H9 (cell line): ENCODE measurements at regions not wholly inside any gene's neighbourhood (a gene's known extent, or its start where the extent isn't known, plus 50 kb on each side); places are given as distances from the start of the nearest gene placed in this dataset.

Experiments used
- DNase-seq: peaks from one replicate; pipeline ENCODE4 v3.0.0-alpha.2; 2017
- H2AFZ ChIP-seq: one replicate; pipeline ENCODE4 v1.6.1; 2013; ENCODE audit warnings: mild to moderate bottlenecking, low read length, control low read depth, moderate library complexity
- H2AK5ac ChIP-seq: 2 replicates; pipeline ENCODE4 v1.6.1; 2013; ENCODE audit warnings: low read length, control low read depth, mixed read lengths; ENCODE audit not compliant: insufficient read length
- H2BK120ac ChIP-seq: one replicate; pipeline ENCODE4 v1.6.1; 2013; ENCODE audit warnings: low read depth, mild to moderate bottlenecking, low read length, control low read depth, inconsistent platforms; ENCODE audit not compliant: poor library complexity, severe bottlenecking
- H2BK12ac ChIP-seq: 2 replicates; pipeline ENCODE4 v1.6.1; 2013; ENCODE audit warnings: low read length, control low read depth, mixed read lengths, low read depth; ENCODE audit not compliant: insufficient read length
- H2BK15ac ChIP-seq: 2 replicates; pipeline ENCODE4 v1.6.1; 2013; ENCODE audit warnings: low read depth, low read length, control low read depth
- H2BK20ac ChIP-seq: one replicate; pipeline ENCODE4 v1.6.1; 2013; ENCODE audit warnings: low read depth, mild to moderate bottlenecking, low read length, control low read depth, inconsistent platforms; ENCODE audit not compliant: poor library complexity, severe bottlenecking
- H2BK5ac ChIP-seq: 2 replicates; pipeline ENCODE4 v1.6.1; 2013; ENCODE audit warnings: low read length, control low read depth, mixed read lengths; ENCODE audit not compliant: insufficient read length
- H3K14ac ChIP-seq: 2 replicates; pipeline ENCODE4 v1.6.1; 2013; ENCODE audit warnings: low read length, control low read depth; ENCODE audit not compliant: insufficient read depth
- H3K18ac ChIP-seq: 2 replicates; pipeline ENCODE4 v1.6.1; 2013; ENCODE audit warnings: low read depth, mild to moderate bottlenecking, mixed read lengths, low read length, control low read depth; ENCODE audit not compliant: insufficient read length
- H3K23ac ChIP-seq: 2 replicates; pipeline ENCODE4 v1.6.1; 2013; ENCODE audit warnings: low read length, control low read depth, mixed read lengths, low read depth; ENCODE audit not compliant: insufficient read length
- H3K23me2 ChIP-seq: 2 replicates; pipeline ENCODE4 v1.6.1; 2013; ENCODE audit warnings: low read depth, mild to moderate bottlenecking, mixed read lengths, low read length, control low read depth; ENCODE audit not compliant: insufficient read length, poor library complexity, severe bottlenecking
- H3K27ac ChIP-seq: 2 replicates; pipeline ENCODE4 v1.5.1; 2013; ENCODE audit warnings: low read length, control low read depth, mixed read lengths, low read depth; ENCODE audit not compliant: insufficient read length
- H3K27me3 ChIP-seq: 2 replicates; pipeline ENCODE4 v1.6.1; 2013; ENCODE audit warnings: low read length, control low read depth, inconsistent platforms; ENCODE audit not compliant: insufficient read depth
- H3K4ac ChIP-seq: 2 replicates; pipeline ENCODE4 v1.6.1; 2013; ENCODE audit warnings: low read depth, mild to moderate bottlenecking, control low read depth, inconsistent platforms, low read length, moderate library complexity
- H3K4me1 ChIP-seq: 2 replicates; pipeline ENCODE4 v1.6.1; 2013; ENCODE audit warnings: low read length, control low read depth, inconsistent platforms; ENCODE audit not compliant: insufficient read depth
- H3K4me2 ChIP-seq: 2 replicates; pipeline ENCODE4 v1.6.1; 2013; ENCODE audit warnings: low read length, control low read depth, mixed read lengths; ENCODE audit not compliant: insufficient read length, insufficient read depth
- H3K56ac ChIP-seq: 2 replicates; pipeline ENCODE4 v1.6.1; 2013; ENCODE audit warnings: low read depth, mild to moderate bottlenecking, mixed read lengths, low read length, control low read depth; ENCODE audit not compliant: insufficient read length
- H3K79me1 ChIP-seq: 2 replicates; pipeline ENCODE4 v1.6.1; 2013; ENCODE audit warnings: low read depth, mild to moderate bottlenecking, moderate library complexity, low read length, control low read depth, inconsistent platforms; ENCODE audit not compliant: insufficient read depth, poor library complexity, severe bottlenecking
- H3K79me2 ChIP-seq: 2 replicates; pipeline ENCODE4 v1.6.1; 2013; ENCODE audit warnings: low read length, control low read depth, inconsistent platforms; ENCODE audit not compliant: insufficient read depth
- H3K9ac ChIP-seq: 2 replicates; pipeline ENCODE4 v1.6.1; 2013; ENCODE audit warnings: low read length, control low read depth, mixed read lengths; ENCODE audit not compliant: insufficient read length; ENCODE audit errors: extremely low read depth
- H3K9me3 ChIP-seq: one replicate; pipeline ENCODE4 v1.6.1; 2013; ENCODE audit warnings: low read depth, low read length, inconsistent platforms; ENCODE audit not compliant: control insufficient read depth
- H3T11ph ChIP-seq: one replicate; pipeline ENCODE4 v1.6.1; 2013; ENCODE audit warnings: mild to moderate bottlenecking, low read length, control low read depth, inconsistent platforms
- H4K20me1 ChIP-seq: one replicate; pipeline ENCODE4 v1.6.1; 2013; ENCODE audit not compliant: control insufficient read depth, insufficient read length, insufficient read depth
- H4K5ac ChIP-seq: 2 replicates; pipeline ENCODE4 v1.6.1; 2013; ENCODE audit warnings: low read depth, mild to moderate bottlenecking, mixed read lengths, low read length, control low read depth; ENCODE audit not compliant: insufficient read length
- H4K8ac ChIP-seq: replicated peaks from 2 replicates; pipeline ENCODE4 v1.6.1; 2013; ENCODE audit warnings: low read length, control low read depth, mixed read lengths, low read depth; ENCODE audit not compliant: insufficient read length
- H4K91ac ChIP-seq: 2 replicates; pipeline ENCODE4 v1.6.1; 2013; ENCODE audit warnings: low read depth, mild to moderate bottlenecking, moderate library complexity, mixed read lengths, low read length, control low read depth; ENCODE audit not compliant: insufficient read length
- H3K27ac Mint-ChIP-seq, 3 experiments: 2 replicates in 2 of 3; 3 replicates in 1 of 3; pipeline ENCODE4 v1.8.0; 2020 to 2021; ENCODE audit warnings: mixed read lengths in 3 of 3, mild to moderate bottlenecking in 1 of 3, moderate library complexity in 1 of 3
- H3K27me3 Mint-ChIP-seq: 2 replicates; pipeline ENCODE4 v1.8.0; 2021; ENCODE audit warnings: low read depth, mild to moderate bottlenecking, moderate library complexity, mixed read lengths
- H3K36me3 Mint-ChIP-seq, 3 experiments: 2 replicates in 2 of 3; 3 replicates in 1 of 3; pipeline ENCODE4 v1.8.0; 2020 to 2021; ENCODE audit warnings: low read depth in 3 of 3, mixed read lengths in 3 of 3; ENCODE audit not compliant: insufficient read depth in 1 of 3
- H3K4me1 Mint-ChIP-seq, 2 experiments: 2 replicates each; pipeline ENCODE4 v1.8.0; 2020; ENCODE audit warnings: mixed read lengths in 2 of 2
- H3K4me3 Mint-ChIP-seq, 2 experiments: 2 replicates in 1 of 2; 3 replicates in 1 of 2; pipeline ENCODE4 v1.8.0; 2020 to 2021; ENCODE audit warnings: mild to moderate bottlenecking in 2 of 2, mixed read lengths in 2 of 2, moderate library complexity in 1 of 2
- H3K9me3 Mint-ChIP-seq, 2 experiments: 2 replicates in 1 of 2; 3 replicates in 1 of 2; pipeline ENCODE4 v1.8.0; 2020; ENCODE audit warnings: mild to moderate bottlenecking in 2 of 2, mixed read lengths in 2 of 2, moderate library complexity in 1 of 2
- WGBS: extraction: QIAGEN DNeasy Blood & Tissue Kit; methylation state at CpG from one replicate; pipeline ENCODE4 v1.1.7; 2013; ENCODE audit warnings: missing lambda C conversion rate, low lambda C conversion rate, mixed read lengths; ENCODE audit not compliant: insufficient read length; ENCODE audit errors: extremely low coverage; 5-methylcytosine and 5-hydroxymethylcytosine counted together
- TF ChIP-seq, protein P1 (sequence below): fragments of 200-600 bp; sonication (generic); conservative IDR thresholded peaks from 3 replicates; pipeline ENCODE4 v1.8.0; 2021; ENCODE audit warnings: antibody characterized with exemption, mild to moderate bottlenecking

DNA sequence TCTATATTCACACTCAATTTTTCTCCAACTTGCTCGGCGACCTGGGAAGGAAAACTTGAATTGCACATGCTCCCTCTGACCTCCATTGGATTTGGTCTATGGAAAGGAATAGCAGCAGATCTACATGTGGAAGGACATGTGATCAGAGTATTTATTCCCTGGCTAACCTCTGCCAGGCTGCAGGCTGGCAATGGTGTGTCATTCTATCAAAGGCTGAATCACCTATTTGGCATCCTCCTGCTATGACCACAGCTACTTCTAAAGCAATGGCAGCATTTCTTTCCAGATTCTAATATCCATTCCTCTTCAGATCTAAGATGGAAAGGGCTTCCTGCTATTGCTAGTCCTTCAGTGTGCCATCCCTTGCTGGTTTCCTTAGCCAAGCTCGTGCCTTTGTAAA lies 144.3 kb upstream of the FREM2 start:
- H2BK12ac ChIP-seq, result no peak overlapping the region
- no peak overlapping the region for H2BK5ac ChIP-seq
- no peak for DNase-seq
- TF ChIP-seq, protein P1, sequence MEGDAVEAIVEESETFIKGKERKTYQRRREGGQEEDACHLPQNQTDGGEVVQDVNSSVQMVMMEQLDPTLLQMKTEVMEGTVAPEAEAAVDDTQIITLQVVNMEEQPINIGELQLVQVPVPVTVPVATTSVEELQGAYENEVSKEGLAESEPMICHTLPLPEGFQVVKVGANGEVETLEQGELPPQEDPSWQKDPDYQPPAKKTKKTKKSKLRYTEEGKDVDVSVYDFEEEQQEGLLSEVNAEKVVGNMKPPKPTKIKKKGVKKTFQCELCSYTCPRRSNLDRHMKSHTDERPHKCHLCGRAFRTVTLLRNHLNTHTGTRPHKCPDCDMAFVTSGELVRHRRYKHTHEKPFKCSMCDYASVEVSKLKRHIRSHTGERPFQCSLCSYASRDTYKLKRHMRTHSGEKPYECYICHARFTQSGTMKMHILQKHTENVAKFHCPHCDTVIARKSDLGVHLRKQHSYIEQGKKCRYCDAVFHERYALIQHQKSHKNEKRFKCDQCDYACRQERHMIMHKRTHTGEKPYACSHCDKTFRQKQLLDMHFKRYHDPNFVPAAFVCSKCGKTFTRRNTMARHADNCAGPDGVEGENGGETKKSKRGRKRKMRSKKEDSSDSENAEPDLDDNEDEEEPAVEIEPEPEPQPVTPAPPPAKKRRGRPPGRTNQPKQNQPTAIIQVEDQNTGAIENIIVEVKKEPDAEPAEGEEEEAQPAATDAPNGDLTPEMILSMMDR, result no peak
- H3K36me3 Mint-ChIP-seq, result no peaks in the 10 kb centered on the region
- H3K27ac ChIP-seq, result no peak overlapping the region
- H3K9ac ChIP-seq, result no peak overlapping the region
- no peak overlapping the region for H4K91ac ChIP-seq
- no peaks in the 10 kb centered on the region for H3K79me1 ChIP-seq
- no peaks in the 10 kb centered on the region for H4K20me1 ChIP-seq
- no peak overlapping the region for H4K8ac ChIP-seq
- no peaks in the 10 kb centered on the region for H3K79me2 ChIP-seq
- no peaks in the 10 kb centered on the region for H3K23me2 ChIP-seq
- H3K27me3 Mint-ChIP-seq, result no peaks in the 10 kb centered on the region
- H3K9me3 Mint-ChIP-seq, result no peaks in the 10 kb centered on the region
- no peak overlapping the region for H4K5ac ChIP-seq
- H3K27ac Mint-ChIP-seq, result no peak overlapping the region
- no peaks in the 10 kb centered on the region for H3K27me3 ChIP-seq
- H2BK120ac ChIP-seq, result no peak overlapping the region
- no peak overlapping the region for H2BK15ac ChIP-seq
- H3T11ph ChIP-seq, result no peak overlapping the region
- H3K4me3 Mint-ChIP-seq, result no peak overlapping the region
- peaks cover 8 to 15% of the 10 kb centered on the region in 2 experiments for H3K4me1 Mint-ChIP-seq
- no peak overlapping the region for H2AK5ac ChIP-seq
- no peak overlapping the region for H2AFZ ChIP-seq
- WGBS, result no CpG with 5 or more reads among the region's 3 CpGs
- H3K56ac ChIP-seq, result no peak overlapping the region
- no peak overlapping the region for H2BK20ac ChIP-seq
- no peak overlapping the region for H3K23ac ChIP-seq
- H3K9me3 ChIP-seq, result no peaks in the 10 kb centered on the region
- no peak overlapping the region for H3K14ac ChIP-seq
- no peak overlapping the region for H3K4ac ChIP-seq
- no peaks in the 10 kb centered on the region for H3K4me1 ChIP-seq
- H3K4me2 ChIP-seq, result no peak overlapping the region
- no peak overlapping the region for H3K18ac ChIP-seq
